ENCODE measurements at regions not wholly inside any gene's neighbourhood (a gene's known extent, or its start where the extent isn't known, plus 50 kb on each side); places are given as distances from the start of the nearest gene placed in this dataset.

- no peak for TF ChIP-seq CTCF (IDR thresholded peaks at IDR 0.05)
- no peak for TF ChIP-seq EZH2 (IDR thresholded peaks at IDR 0.05; ENCODE audit: borderline replicate concordance, insufficient read depth, low read depth, low read length, poor library complexity, severe bottlenecking)
Measured at GRCh38 chr13:22926748-22927400, 253.9 kb upstream of the SGCG start.

Measured in B cell (primary cell).